GM18909 (cell line): ENCODE measurements at regions not wholly inside any gene's neighbourhood (a gene's known extent, or its start where the extent isn't known, plus 50 kb on each side); places are given as distances from the start of the nearest gene placed in this dataset.

Experiments
- ATAC-seq: cut with Tn5 transposase; IDR thresholded peaks from one replicate; pipeline ENCODE4 v1.9.1; 2021; ENCODE audit warnings: mild to moderate bottlenecking; ENCODE audit not compliant: unreplicated experiment, poor library complexity

GRCh38 chrX:30156880-30157560 lies 58.3 kb upstream of the MAGEB2 start:
- no peak for ATAC-seq

DNA sequence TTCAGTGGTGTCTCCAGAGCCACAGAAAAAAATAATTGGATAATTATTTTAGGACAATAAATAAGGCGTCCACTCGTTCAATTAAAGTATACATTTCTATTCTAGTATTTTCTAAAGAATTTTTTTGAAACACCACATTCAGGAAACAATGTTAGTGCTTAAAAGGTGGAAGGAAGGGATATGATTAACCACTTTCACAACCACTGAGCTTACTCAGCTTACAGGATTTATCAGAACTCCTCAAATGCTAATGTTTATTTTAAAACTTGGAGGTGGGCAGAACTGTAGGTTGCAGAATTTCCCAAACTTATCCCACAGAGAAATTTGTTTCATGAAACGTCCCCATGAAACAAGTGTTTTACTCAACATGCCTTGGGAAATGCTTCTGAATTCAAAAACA lies 54.3 kb upstream of the MAGEB2 start:
- ATAC-seq = no peak
